ENCODE measurements at regions not wholly inside any gene's neighbourhood (a gene's known extent, or its start where the extent isn't known, plus 50 kb on each side); places are given as distances from the start of the nearest gene placed in this dataset.

DNA sequence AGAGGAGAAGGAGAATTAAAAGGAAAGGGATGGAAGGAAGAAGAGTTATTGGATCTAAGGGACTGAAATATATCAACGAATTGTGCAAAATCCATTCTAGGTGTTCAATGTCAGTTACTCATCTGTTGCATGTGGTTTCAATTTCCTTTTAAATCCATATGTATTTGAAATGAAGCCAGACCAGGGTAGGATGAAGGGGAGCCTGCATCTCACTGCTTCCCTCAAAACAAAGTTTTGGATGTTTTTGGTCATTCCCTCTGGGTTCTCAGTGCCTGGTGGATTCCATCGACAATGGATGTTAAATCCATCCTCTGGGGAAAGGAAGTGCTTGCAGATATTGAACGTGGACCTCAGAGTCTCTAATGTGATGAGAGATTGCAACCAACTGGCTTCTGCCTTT lies 103.5 kb upstream of the XYLT1 start:
- H3K9me3 ChIP-seq: no peaks in the 10 kb centered on the region
- TF ChIP-seq, protein P1, sequence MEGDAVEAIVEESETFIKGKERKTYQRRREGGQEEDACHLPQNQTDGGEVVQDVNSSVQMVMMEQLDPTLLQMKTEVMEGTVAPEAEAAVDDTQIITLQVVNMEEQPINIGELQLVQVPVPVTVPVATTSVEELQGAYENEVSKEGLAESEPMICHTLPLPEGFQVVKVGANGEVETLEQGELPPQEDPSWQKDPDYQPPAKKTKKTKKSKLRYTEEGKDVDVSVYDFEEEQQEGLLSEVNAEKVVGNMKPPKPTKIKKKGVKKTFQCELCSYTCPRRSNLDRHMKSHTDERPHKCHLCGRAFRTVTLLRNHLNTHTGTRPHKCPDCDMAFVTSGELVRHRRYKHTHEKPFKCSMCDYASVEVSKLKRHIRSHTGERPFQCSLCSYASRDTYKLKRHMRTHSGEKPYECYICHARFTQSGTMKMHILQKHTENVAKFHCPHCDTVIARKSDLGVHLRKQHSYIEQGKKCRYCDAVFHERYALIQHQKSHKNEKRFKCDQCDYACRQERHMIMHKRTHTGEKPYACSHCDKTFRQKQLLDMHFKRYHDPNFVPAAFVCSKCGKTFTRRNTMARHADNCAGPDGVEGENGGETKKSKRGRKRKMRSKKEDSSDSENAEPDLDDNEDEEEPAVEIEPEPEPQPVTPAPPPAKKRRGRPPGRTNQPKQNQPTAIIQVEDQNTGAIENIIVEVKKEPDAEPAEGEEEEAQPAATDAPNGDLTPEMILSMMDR (IDR thresholded peaks at IDR 0.05; ENCODE audit: low read depth, low read length): no peak

DNA sequence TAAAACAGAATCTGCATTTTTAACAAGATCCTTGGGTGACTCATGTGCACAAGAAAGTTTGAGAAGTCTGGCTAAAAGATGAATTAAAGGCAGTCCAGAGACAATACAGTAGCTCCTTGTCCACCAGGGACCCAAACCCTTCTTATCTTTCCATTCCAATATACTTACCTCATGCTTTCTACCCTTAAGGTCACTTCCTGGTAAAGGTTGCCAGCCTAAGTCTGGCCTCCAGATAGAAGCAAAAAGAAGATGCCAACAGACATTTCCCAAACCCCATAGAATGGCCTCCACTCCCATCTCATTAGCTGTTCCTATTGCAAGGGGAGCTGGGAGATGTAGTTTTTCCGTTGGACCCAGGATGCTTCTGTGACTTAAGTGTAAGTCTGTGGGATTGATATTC lies 101.4 kb upstream of the XYLT1 start:
- no peaks in the 10 kb centered on the region for H3K27me3 ChIP-seq
- H3K36me3 ChIP-seq: no peaks in the 10 kb centered on the region
- H3K4me1 ChIP-seq: no peaks in the 10 kb centered on the region
- DNase-seq: no peak
- H3K9me3 ChIP-seq: no peaks in the 10 kb centered on the region
- no peak overlapping the region for H3K4me3 ChIP-seq (ENCODE audit: low read depth, low read length)
- TF ChIP-seq, protein P1 (IDR thresholded peaks at IDR 0.05; ENCODE audit: low read depth, low read length): no peak

More for the DNA sequence above, 103.5 kb upstream of the XYLT1 start:
- Histone ChIP-seq H3K4me3 (ENCODE audit: low read depth, low read length) (no peak overlapping the region), H3K27me3 (no peaks in the 10 kb centered on the region), H3K36me3 (no peaks in the 10 kb centered on the region), H3K4me1 (no peaks in the 10 kb centered on the region)
- no peak for DNase-seq

DNA sequence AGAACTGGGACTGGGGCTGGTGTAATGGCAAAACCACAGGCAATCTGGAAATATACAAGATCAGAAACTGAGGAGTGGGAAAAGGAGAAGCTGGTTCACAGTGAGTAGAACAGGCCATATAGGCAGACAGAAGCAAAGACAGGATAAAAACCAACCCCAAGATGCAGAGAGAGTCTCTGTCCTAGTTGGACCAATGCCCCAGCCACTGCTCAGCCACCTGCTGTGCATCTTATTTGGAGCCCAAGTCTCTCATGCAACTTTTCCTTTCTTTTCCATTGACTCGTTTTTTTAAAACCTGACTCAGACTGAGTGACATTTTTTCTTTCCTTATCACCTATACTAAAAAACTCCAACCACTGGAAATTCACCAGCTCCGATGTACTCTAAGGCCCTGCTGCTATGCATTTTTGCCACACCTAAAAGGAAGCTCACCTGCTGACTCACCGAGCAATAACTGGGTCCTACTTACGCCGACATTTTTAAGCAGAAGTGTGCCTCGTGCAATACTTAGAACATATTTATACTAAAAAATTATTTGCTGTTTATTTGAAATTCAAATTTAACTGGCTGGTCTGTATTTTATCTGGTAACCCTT lies 100.8 kb upstream of the XYLT1 start:
- Histone ChIP-seq H3K4me3 (ENCODE audit: low read depth, low read length) (no peak overlapping the region), H3K27me3 (no peaks in the 10 kb centered on the region), H3K4me1 (no peaks in the 10 kb centered on the region), H3K9me3 (no peaks in the 10 kb centered on the region), H3K36me3 (no peaks in the 10 kb centered on the region)
- DNase-seq: no peak
- TF ChIP-seq, protein P1 (IDR thresholded peaks at IDR 0.05; ENCODE audit: low read depth, low read length): no peak

DNA sequence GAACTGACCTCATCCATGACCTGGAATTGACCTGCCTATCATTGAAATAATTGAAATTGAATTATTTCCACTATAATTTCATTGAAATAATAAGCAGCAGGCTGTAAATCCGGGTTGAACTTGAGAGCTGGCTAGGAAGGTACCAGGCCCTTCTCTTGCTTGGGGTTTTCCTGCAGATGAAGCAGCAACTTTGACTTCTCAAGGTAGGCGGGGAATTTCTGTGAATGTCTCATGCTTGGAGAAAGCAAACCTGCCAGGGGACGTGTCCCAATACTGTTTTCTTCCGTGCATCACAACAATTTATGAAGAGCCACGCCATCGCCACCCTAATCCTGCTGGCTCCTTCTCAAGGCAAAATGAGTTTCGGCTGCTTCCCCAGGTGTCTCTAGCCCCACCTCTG lies 97.5 kb upstream of the XYLT1 start:
- TF ChIP-seq, protein P1 (IDR thresholded peaks at IDR 0.05; ENCODE audit: low read depth, low read length): no peak
- no peak overlapping the region for H3K4me3 ChIP-seq (ENCODE audit: low read depth, low read length)
- H3K27me3 ChIP-seq: no peaks in the 10 kb centered on the region
- no peaks in the 10 kb centered on the region for H3K36me3 ChIP-seq
- H3K9me3 ChIP-seq: no peaks in the 10 kb centered on the region
- no peak for DNase-seq
- H3K4me1 ChIP-seq: no peaks in the 10 kb centered on the region

DNA sequence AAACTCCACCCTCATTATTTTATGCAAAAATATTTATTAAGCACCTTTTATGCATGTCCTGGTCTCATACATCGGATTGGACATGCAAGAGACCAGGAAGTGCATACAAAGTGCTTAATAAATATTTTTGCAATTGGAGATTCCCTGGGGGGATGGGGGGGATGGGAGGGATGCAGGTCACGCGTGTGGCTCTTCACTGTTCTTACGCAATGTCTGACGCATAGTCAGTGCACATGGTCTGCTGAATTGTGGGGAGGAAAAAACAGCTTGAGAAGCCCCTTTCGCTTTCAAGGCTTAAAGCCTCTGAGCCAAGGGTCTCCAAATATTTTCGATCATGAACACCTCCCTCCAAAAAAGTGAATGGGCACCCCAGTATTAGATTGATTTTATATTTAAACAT lies 96.7 kb upstream of the XYLT1 start:
- H3K9me3 ChIP-seq: no peaks in the 10 kb centered on the region
- TF ChIP-seq, protein P1 (IDR thresholded peaks at IDR 0.05; ENCODE audit: low read depth, low read length): no peak
- no peaks in the 10 kb centered on the region for H3K27me3 ChIP-seq
- no peaks in the 10 kb centered on the region for H3K36me3 ChIP-seq
- no peak for DNase-seq
- no peak overlapping the region for H3K4me3 ChIP-seq (ENCODE audit: low read depth, low read length)
- no peaks in the 10 kb centered on the region for H3K4me1 ChIP-seq

DNA sequence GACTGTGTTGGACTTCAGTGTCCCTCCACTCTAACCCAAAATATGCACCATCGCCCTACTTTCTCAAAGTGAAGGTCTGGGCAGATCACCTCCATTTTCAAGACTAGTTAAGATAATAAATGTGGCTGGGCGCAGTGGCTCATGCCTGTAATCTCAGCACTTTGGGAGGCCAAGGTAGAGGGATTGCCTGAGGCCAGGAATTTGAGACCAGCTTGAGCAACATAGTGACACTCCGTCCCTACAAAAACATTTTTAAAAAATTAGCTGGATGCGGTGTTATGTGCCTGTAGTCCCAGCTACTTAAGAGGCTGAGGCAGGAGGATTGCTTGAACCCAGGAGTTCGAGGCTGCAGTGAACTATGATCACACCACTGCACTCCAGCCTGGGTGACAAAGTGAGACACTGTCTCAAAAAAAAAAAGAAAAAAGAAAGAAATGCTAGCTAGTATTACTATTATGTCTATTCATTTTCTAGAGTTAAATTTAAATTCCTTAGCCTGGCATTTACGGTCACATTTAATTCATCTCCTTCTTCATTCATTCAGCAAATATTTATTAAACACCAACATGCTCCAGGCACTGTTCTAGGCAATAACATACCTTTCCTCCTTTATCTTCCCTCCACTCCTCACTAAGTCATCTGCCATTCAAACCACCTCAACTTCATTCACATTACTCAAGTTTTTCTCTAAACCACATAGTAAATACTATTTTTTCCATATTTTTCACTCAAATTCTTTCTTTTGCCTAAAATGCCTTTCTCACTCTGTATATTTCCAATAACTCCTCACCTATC lies 96.1 kb upstream of the XYLT1 start:
- H3K4me3 ChIP-seq (ENCODE audit: low read depth, low read length): no peak overlapping the region
- no peaks in the 10 kb centered on the region for H3K4me1 ChIP-seq
- no peaks in the 10 kb centered on the region for H3K27me3 ChIP-seq
- no peak for DNase-seq
- no peaks in the 10 kb centered on the region for H3K36me3 ChIP-seq
- TF ChIP-seq, protein P1 (IDR thresholded peaks at IDR 0.05; ENCODE audit: low read depth, low read length): no peak
- no peaks in the 10 kb centered on the region for H3K9me3 ChIP-seq
